Activated T-helper 1 cell treated with anti-CD3 and anti-CD28 coated beads, Interleukin-2, amount 50 U/mL, for 16 hours (primary cell): ENCODE measurements at regions not wholly inside any gene's neighbourhood (a gene's known extent, or its start where the extent isn't known, plus 50 kb on each side); places are given as distances from the start of the nearest gene placed in this dataset.
"Not testable (repeated sequence)": the region's sequence is repeated elsewhere in the genome, so short reads cannot be mapped to it uniquely, and the experiment has no call there.

ENCODE experiments used
- DNase-seq, 2 donors: peaks; one replicate each; pipeline ENCODE4 v3.0.0-alpha.2; 2020; ENCODE audit warnings: low read depth in 1 of 2, low spot score in 1 of 2

DNA sequence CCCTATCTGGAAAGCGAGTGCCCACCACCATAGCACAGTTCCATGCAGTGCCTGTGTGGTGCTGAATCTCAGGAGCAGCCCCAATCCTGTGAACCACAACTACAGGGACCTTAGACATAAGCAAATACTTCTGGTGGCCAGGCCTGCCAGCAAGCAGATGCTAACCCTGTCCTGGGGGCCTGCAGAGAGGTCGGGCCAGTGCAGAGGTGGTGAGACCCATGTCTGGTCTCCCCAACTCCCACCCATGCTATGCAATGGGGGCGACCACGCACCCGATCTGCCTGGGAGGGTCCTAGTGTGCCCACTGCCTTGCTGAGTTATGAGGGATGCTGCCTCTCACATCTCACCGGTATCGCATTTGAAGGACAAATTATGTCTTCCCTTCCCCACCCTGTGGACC, 151.6 kb upstream of the ZNF337 start:
- DNase-seq = no peak

DNA sequence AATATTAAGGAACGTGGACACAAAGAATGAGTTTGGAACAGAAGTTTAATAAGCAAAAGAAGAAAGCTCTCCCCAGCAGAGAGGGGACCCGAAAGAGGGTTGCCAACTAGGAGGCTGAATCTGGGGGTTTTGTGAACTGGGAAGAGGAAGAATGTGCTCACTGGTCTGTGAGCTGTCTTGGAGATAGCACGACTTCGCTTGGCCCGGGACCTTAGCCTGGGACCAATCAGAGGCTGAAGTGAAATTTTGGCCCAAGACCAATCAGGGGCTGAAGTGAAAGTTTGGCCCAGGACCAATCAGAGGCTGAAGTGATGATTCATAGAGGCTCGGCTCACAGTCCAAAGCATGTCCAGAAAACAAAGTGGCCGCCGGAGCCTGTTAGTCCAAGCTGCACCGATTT, 148.0 kb upstream of the ZNF337 start:
- not testable (repeated sequence) for DNase-seq

DNA sequence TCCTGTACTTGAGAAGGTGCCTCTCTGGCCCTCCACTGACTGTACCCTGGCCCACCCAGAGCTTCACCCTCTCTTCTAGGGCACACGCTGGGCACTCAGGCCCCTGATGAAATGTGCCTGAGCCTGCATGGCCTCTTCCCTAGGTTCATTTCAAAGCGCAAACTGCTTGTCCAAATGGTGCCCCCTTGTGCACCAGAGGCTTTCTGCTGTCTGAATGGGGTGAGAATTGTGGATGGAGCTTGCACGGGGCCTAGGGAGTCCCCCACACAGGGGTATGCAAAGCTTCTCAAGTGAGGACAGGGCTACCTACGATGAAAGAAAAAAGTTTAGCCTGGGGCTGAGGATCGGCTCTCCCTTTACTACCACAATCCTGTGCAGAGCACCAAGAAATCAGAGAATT, 116.9 kb upstream of the ZNF337 start:
- not testable (repeated sequence) for DNase-seq

DNA sequence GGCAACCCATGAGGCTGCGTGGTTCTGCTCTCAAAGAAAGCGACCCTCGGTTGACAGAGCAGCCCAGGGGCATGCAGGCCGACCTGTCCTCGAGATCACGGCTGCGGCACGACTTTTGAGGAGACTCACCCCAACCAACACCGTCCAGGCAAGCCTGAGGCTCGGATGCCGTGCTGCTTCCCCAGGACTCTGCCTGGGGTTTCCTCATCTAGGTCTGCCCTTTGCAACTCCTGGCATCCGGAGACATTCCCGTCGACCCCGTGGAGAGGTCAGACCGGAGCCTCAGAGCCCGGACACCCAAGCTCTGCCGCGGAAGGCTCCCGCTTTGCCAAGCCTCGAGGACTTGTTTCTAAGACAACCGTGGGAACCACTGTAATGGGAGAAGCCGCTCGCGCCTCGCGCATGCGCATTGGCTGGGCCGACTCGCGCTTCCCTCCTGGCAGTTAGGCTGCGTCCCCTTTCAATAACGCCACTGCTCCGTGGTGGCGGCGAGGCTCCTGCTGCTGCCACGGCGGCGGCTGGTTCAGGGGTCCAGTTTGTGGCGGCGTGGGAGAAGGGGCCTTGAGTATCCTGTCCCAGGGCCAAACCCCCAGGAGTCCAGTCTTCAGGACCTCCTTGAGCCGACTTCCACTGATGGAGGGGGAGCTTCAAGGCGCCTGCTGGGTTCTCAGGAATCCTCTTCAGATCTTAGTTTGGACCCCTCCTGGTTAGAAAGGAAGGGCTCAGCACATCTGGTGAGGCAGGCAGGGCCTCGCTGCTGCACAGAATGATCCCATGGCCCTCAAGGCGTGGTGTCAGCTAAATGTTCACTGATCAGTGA, 101.7 kb upstream of the ZNF337 start:
- not testable (repeated sequence) for DNase-seq

DNA sequence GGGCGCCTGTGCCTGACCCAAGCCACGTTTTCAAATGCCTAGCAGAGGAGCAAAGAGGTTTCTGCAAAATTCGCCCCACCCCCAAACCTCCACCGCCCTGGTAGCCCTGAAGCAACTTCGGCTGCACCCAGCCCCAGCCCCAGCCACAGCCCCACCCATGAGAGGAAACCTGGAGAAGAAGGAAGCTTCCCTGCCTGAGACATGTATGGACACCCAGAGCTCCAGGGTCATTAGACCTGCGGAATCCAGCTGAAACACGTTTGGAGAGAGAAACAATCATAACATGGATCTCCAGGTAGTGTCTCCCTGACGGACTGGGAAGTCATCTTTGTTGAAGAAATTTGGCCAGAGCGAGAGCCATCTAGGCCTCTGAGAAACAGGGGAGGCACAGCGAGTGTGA, 100.4 kb upstream of the ZNF337 start:
- not testable (repeated sequence) for DNase-seq

DNA sequence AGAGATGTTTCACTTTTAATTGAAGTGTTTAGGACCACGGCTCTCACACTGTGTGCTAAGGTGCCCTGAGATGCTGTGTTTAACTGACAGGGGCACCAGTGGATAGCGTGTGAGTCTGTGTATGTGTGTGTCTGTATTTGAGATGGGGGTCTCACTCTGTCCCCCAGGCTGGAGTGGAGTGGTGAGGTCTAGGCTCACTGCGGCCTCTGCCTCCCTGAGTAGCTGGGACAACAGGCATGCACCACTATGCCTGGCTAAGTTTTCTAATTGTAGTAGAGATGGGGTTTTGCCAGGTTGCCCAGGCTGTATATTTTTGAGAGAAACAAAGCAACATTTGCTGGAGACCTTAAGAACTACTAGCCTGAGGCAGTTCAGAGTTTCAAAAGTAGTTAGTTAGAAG, 80.6 kb upstream of the ZNF337 start:
- DNase-seq = not testable (repeated sequence)

DNA sequence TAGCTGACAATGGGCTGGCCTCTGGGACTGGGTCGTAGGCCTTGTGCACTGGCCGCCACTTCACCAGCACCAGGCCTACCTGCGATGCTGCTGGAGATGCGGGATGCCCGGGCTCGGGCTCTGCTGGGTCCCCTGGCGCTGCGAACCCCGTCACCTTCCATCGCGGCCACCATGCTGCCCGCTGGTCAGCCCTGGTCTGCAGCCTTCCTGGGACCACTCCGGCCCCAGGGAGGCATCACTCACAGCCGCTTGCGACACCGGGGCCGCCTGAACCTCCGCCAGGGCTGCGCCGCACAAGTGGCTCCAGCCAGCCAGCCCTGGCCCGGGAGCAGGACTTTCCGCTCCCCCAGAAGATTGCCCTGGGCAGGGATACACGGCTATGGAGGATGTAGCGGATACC, 78.1 kb upstream of the ZNF337 start:
- DNase-seq = not testable (repeated sequence)

DNA sequence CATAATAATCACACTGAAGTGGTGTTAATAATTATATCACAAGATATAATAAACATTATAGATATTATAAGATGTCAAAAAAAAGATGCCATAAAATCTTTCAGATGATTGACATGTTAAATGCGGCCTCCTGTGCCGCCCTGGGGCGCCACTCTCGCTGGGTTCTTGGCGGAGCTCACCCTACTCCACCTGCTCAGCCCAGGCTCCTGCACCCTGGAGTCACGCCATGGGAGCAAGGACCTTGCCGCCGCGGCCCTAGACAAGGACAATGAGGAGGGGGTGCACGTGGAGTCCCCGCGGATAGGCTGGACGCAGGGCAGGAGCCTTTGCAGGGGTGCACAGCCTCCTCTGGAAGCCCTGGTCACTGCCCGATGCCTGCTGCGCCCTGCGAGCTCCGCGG, 77.5 kb upstream of the ZNF337 start:
- not testable (repeated sequence) for DNase-seq

DNA sequence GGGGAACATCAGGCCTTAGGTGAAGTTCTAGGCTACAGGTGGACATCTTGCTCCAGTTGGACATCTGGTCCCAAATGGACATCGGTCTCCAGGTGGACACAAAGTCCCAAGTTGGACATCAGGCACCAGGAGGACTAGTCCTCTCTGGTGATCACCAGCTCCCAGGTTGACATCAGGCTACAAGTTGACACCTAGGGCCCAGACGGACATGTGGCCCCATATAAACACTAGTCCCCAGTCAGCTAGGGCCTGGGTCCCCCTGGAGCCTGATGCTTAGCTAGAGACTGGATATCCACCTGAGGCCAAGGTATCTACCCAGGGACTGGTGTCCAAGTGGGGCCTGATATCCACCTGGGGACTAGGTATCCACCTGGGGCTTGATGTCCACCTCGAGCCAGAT, 75.8 kb upstream of the ZNF337 start:
- DNase-seq = not testable (repeated sequence)

DNA sequence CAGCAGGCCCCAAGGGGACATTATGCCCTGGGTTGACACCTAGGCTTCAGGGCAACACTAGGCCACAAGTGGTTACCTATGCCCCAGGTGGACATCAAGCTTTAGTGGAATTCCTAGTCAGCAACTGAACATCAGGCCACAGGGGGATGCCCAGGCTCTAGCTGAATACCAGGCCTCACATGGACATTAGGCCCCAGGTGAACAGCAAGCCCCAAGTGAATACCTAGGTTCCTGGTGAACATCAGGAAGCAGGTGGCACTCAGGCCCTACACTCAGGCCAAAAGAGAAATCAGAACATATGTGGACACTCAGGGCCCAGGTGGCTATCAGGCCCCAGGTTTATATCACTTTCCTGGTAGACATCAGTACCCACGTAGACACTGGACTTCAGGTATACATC, 75.2 kb upstream of the ZNF337 start:
- DNase-seq = not testable (repeated sequence)

DNA sequence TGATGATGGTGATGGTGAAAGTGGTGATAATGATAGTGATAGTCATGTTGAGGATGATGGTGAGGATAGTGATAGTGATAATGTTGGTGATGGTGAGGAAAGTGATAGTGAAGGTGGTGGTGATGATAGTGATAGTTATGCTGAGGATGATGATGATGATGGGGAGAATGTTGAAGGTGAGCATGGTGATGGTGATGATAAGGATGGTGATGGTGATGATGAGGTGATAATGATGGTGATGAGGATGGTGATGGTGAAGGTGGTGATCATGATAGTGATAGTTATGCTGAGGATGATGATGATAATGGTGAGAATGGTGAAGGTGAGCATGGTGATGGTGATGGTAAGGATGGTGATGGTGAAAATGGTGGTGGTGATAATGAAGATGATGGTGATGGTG, 64.9 kb upstream of the ZNF337 start:
- no peak for DNase-seq

DNA sequence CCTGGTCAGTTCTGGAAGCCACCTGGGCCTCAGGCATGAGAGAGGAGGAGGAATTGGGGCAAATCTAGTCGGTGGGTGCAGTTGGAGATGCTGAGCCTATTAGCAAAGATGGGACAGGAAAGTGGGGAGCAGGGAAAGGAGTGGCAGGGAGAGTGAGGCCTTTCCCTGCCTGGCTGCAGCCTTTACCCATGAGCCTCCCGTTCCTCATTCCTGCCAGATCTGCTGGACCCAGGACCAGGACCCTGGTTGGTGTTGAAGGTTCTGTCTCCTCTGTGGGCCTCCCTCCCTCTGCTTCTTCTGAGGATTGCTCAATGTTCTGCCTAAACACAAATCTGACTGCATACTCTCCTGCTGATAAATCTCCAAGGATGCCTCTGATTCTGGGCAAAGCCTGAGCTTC, 64.4 kb upstream of the ZNF337 start:
- DNase-seq = not testable (repeated sequence)

DNA sequence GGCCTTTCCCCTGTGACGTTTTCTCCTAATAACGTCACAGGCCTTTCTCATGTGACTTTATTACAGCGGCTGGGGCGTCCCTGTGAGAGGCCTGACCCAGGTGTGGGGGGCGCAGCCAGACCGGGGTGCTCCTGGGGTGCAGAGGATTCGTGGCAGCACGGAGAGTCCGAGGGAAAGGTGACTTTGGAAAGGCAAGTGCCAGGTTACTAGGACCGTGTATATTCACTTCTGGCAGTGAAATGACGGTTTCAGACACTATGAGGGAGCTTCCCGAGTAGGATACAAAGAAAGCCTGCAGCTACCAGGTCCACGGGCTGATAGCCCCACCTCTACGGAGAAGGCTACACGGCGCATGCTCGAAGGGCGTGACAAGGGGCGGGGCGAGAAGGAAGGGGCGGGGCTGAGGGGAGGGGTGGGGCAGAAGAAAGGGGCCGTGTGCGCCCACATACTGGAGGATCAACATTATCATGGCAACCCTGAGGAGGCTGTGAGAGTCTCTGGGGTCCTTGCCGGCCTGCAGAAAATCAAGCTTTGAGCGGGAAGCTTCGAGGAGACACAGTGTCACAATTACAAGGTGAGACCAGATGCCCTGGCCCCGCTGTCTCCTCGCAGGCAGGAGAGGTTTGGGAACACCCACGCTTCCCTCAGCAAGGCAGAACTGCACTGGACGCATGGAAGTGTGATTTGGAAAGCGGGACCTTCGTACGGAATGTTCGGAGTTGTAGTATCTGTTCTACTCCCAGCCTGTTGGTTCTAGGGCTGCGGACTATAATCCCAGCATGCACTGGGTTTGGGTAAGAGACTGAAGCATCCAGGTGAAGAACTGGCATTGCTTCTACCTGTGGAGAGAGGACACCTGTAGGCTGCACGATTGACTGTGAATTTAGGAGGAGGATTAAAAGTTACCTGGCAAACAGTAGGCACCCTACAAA, 54.4 kb upstream of the ZNF337 start:
- peak in 1 of 2 donors; percentile 31 for DNase-seq

DNA sequence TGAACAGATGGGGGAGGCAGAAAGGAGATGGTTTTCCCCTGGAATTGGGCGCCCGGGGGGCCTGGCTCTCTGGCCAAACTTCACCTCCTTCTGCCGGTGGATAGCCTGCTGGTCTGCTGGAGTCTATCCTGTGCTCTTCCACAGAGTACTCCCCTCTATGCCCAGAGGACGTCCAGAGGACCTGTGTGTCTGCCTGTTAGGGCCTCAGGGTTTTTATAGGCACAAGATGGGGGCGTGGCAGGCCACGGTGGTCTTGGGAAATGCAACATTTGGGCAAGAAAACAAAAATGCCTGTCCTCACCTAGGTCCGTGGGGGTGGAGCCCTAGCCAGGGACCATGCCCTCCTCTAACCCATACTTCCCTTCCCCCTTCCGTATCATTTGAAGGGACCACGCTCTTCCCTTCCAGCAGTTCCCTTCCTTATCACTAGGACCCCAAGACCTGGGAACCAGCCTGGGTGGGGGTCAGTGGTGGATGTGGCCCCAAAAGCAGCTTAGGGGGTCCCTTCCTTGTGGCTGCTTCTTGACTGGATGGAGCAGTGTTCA, 53.6 kb upstream of the ZNF337 start:
- no peak for DNase-seq

DNA sequence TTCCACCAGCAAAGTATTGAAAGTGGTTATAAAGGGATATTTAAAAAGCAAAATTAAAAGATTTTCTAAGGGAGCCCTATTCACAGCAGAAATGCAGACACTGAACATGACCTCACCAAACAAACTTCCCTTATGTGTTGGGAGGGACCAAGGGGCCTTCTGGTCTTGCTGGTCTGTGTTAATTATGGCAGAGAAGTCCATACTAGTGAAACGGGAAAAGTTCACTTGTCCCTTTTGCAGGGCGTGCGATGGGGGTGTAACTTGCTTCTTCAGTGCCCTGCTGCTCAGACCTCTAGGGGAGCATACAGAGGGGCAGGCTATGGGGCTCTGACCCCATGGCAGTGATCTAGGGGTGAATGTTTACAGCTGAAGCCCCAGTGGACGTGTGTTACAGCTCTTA, 53.0 kb upstream of the ZNF337 start:
- no peak for DNase-seq
